ENCODE measurements at regions not wholly inside any gene's neighbourhood (a gene's known extent, or its start where the extent isn't known, plus 50 kb on each side); places are given as distances from the start of the nearest gene placed in this dataset.

GRCh38 chr10:127635882-127636281, 86.8 kb downstream of the NPS start:
- TF ChIP-seq CTCF (IDR thresholded peaks at IDR 0.05; ENCODE audit: low read depth, low read length, missing input control) (no peak), RXRA (IDR thresholded peaks at IDR 0.05) (no peak), REST (IDR thresholded peaks at IDR 0.05) (no peak), GABPA (IDR thresholded peaks at IDR 0.05 in 1 of 2, conservative IDR thresholded peaks at IDR 0.05 in 1 of 2) (no peak), SP1 (IDR thresholded peaks at IDR 0.05) (no peak), FOXA2 (IDR thresholded peaks at IDR 0.05) (no peak), MAX (IDR thresholded peaks at IDR 0.05) (no peak), JUND (IDR thresholded peaks at IDR 0.05) (no peak)
